Ishikawa (cell line): ENCODE measurements at regions not wholly inside any gene's neighbourhood (a gene's known extent, or its start where the extent isn't known, plus 50 kb on each side); places are given as distances from the start of the nearest gene placed in this dataset.

Source experiments
- CEBPB ChIP-seq: IDR thresholded peaks from 2 replicates; pipeline ENCODE4 v1.6.1; 2012
- CREB1 ChIP-seq: IDR thresholded peaks from 2 replicates; pipeline ENCODE4 v1.6.1; 2012; ENCODE audit warnings: low read depth
- EGR1 ChIP-seq: IDR thresholded peaks from 2 replicates; pipeline ENCODE4 v1.6.1; 2012
- EP300 ChIP-seq: IDR thresholded peaks from 2 replicates; pipeline ENCODE4 v1.6.1; 2012; ENCODE audit warnings: borderline replicate concordance
- FOXM1 ChIP-seq: IDR thresholded peaks from 2 replicates; pipeline ENCODE4 v1.6.1; 2012; ENCODE audit warnings: low read depth, borderline replicate concordance
- NFIC ChIP-seq: IDR thresholded peaks from 2 replicates; pipeline ENCODE4 v1.6.1; 2012
- RAD21 ChIP-seq: IDR thresholded peaks from 2 replicates; pipeline ENCODE4 v1.6.1; 2012; ENCODE audit warnings: low read depth
- REST ChIP-seq: IDR thresholded peaks from 2 replicates; pipeline ENCODE4 v1.6.1; 2012; ENCODE audit warnings: low read depth, mild to moderate bottlenecking
- TAF1 ChIP-seq: IDR thresholded peaks from 2 replicates; pipeline ENCODE4 v1.6.1; 2012; ENCODE audit warnings: low read depth, mild to moderate bottlenecking
- TCF12 ChIP-seq: IDR thresholded peaks from 2 replicates; pipeline ENCODE4 v1.6.1; 2012; ENCODE audit warnings: low read depth
- TEAD4 ChIP-seq: IDR thresholded peaks from 2 replicates; pipeline ENCODE4 v1.6.1; 2012
- YY1 ChIP-seq: IDR thresholded peaks from 2 replicates; pipeline ENCODE4 v1.6.1; 2012; ENCODE audit warnings: low read depth
- ZBTB7A ChIP-seq: IDR thresholded peaks from 2 replicates; pipeline ENCODE4 v1.6.1; 2012; ENCODE audit warnings: low read depth
- TF ChIP-seq, protein P1 (sequence below): IDR thresholded peaks from 2 replicates; pipeline ENCODE4 v1.6.1; 2012
- TF ChIP-seq, protein P2 (sequence below): IDR thresholded peaks from 2 replicates; pipeline ENCODE4 v1.6.1; 2012

GRCh38 chrX:74179499-74179898, 124.5 kb upstream of the ZCCHC13 start:
- TF ChIP-seq CREB1 = no peak
- TF ChIP-seq TAF1 = no peak
- no peak for TF ChIP-seq CEBPB
- TF ChIP-seq TCF12 = no peak
- TF ChIP-seq, protein P1, sequence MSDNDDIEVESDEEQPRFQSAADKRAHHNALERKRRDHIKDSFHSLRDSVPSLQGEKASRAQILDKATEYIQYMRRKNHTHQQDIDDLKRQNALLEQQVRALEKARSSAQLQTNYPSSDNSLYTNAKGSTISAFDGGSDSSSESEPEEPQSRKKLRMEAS = no peak
- no peak for TF ChIP-seq ZBTB7A
- no peak for TF ChIP-seq REST
- TF ChIP-seq, protein P2, sequence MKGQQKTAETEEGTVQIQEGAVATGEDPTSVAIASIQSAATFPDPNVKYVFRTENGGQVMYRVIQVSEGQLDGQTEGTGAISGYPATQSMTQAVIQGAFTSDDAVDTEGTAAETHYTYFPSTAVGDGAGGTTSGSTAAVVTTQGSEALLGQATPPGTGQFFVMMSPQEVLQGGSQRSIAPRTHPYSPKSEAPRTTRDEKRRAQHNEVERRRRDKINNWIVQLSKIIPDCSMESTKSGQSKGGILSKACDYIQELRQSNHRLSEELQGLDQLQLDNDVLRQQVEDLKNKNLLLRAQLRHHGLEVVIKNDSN = no peak
- no peak for TF ChIP-seq FOXM1
- no peak for TF ChIP-seq TEAD4
- no peak for TF ChIP-seq EP300
- TF ChIP-seq EGR1 = no peak
- TF ChIP-seq NFIC = no peak
- TF ChIP-seq YY1 = no peak

GRCh38 chrX:74179071-74179470, 124.9 kb upstream of the ZCCHC13 start:
- TF ChIP-seq ZBTB7A = no peak
- no peak for TF ChIP-seq CREB1
- no peak for TF ChIP-seq EGR1
- no peak for TF ChIP-seq CEBPB
- TF ChIP-seq NFIC = no peak
- TF ChIP-seq TEAD4 = no peak
- TF ChIP-seq, protein P1 = no peak
- TF ChIP-seq REST = no peak
- no peak for TF ChIP-seq FOXM1
- TF ChIP-seq TCF12 = no peak
- no peak for TF ChIP-seq RAD21

DNA sequence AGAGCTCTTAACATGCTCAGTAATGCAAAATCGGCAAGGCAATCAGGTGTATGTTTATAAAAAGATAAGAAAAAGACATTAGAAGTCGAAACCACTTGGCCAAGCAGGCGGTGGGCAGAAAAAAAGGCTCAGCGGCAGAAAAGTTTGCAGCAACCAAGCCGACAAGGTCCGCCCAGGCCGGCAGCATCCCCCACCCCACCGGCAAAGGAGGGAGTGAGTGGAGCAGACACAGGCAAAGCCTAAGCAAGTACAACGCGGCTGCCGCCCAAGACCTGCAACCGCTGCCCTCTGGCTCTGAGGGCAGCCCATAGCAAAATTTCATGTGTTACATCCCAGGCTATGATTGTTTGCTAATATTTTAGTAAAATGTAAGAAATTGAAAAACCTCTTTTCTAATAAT, 125.4 kb upstream of the ZCCHC13 start:
- TF ChIP-seq RAD21 (no peak), YY1 (no peak), CEBPB (no peak), REST (no peak), CREB1 (no peak), TAF1 (no peak), NFIC (no peak), FOXM1 (no peak), TCF12 (no peak)

GRCh38 chrX:74171465-74171864, 132.5 kb upstream of the ZCCHC13 start:
- TF ChIP-seq CREB1 (no peak), EP300 (no peak)

GRCh38 chrX:74162199-74162598, 141.8 kb upstream of the ZCCHC13 start:
- TF ChIP-seq REST (no peak), RAD21 (no peak), NFIC (no peak), EP300 (no peak), TCF12 (no peak), TEAD4 (no peak), CEBPB (no peak), YY1 (no peak), ZBTB7A (no peak)
- TF ChIP-seq, protein P2 = no peak
